Pancreas (tissue), 10 donors: ENCODE measurements at regions not wholly inside any gene's neighbourhood (a gene's known extent, or its start where the extent isn't known, plus 50 kb on each side); places are given as distances from the start of the nearest gene placed in this dataset.

Experiments used
- ATAC-seq, 4 donors: fragments of 200-7000 bp; cut with Tn5 transposase; one replicate each; pipeline versions ENCODE4 v1.8.0 to v1.9.1; 2020; ENCODE audit warnings: mild to moderate bottlenecking in 4 of 4, moderate library complexity in 4 of 4
- DNase-seq, 6 donors: peaks; one replicate each; pipeline ENCODE4 v3.0.0-alpha.2; 2020
- FAIRE-seq: peaks from 2 replicates; lab custom pipeline; 2012; peaks lifted over from hg19 to GRCh38; lab: Jason Lieb, UNC
- H3K27ac ChIP-seq, 4 donors: fragments of 200-600 bp; sonication (generic); 1 replicate in 3 of 4; 2 replicates in 1 of 4; pipeline versions ENCODE4 v1.5.0 to v1.8.0; 2020
- H3K27me3 ChIP-seq, 4 donors: fragments of 200-600 bp; one replicate each; pipeline ENCODE4 v1.8.0; 2021
- H3K36me3 ChIP-seq, 3 donors: fragments of 200-600 bp; sonication (generic) in 1 of 3; one replicate each; pipeline versions ENCODE4 v1.5.0 to v1.8.0; 2020 to 2021
- H3K4me1 ChIP-seq, 3 donors: fragments of 200-600 bp; one replicate each; pipeline ENCODE4 v1.8.0; 2021
- H3K4me3 ChIP-seq, 4 donors: fragments of 200-600 bp; sonication (generic) in 2 of 4; one replicate each; pipeline versions ENCODE4 v1.5.0 to v1.8.0; 2020 to 2021
- H3K9me3 ChIP-seq, 4 donors: fragments of 200-600 bp; one replicate each; pipeline ENCODE4 v1.8.0; 2021
- WGBS, 2 donors: extraction: QIAGEN DNeasy Blood & Tissue Kit; methylation state at CpG; one replicate each; pipeline ENCODE4 v1.1.7; 2013; 5-methylcytosine and 5-hydroxymethylcytosine counted together
- intact Hi-C, 3 donors: fragments of 100-400 bp; cut with DNase I; formaldehyde crosslinking; loops; one replicate each; pipeline versions ENCODE4 v1.11.1 to v1.14.2; 2022
- TF ChIP-seq, protein P1 (sequence below), 4 donors: fragments of 200-600 bp; sonication (generic) in 3 of 4; IDR thresholded peaks; one replicate each; pipeline versions ENCODE4 v1.5.0 to v1.8.0; 2021; ENCODE audit warnings: antibody characterized with exemption in 4 of 4
- donor health status: healthy with polysubstance abuse.
- donor health status: DM: no; HTN: no; CAD: no; lungs with moderate emphysema.
- donor health status: DM: no; HTN: no; CAD: no.
- donor health status: control.
- donor health status: control.
- donor health status: Bipolar disorder and iron deficiency.
- donor health status: DM: yes; HTN: yes; CAD: no.
- donor health status: DM: no; HTN: no; CAD: no.
- donor health status: DM: no; HTN: no; CAD: no.
- donor health status: DM: yes; HTN: yes; CAD: no.

DNA sequence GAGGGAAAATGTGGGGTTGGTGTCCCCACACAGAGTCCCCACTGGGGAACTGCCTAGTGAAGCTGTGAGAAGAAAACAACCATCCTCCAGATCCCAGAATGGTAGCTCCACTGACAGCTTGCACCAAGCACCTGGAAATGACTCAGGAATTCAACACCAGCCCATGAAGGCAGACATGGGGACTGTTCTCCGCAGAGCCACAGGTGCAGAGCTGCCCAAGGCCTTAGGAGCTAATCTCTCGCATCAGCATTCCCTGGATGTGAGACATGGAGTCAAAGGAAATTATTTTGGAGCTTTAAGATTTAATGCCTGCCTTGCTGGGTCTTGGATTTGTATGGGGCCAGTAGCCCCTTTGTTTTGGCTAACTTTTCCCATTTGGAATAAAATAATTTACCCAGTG is 367.9 kb downstream of the FAM133A start:
- H3K4me1 ChIP-seq, result no peaks in the 10 kb centered on the region
- H3K27me3 ChIP-seq, result peaks cover 0 to 5% (median 0%) of the 10 kb centered on the region in 4 donors
- H3K9me3 ChIP-seq, result no peaks in the 10 kb centered on the region
- WGBS, 2 donors, result 90 to 98% methylated on average over 2 of the region's 2 CpGs
- intact Hi-C loops, result no loop called here
- no peak overlapping the region for H3K27ac ChIP-seq
- H3K36me3 ChIP-seq, result no peaks in the 10 kb centered on the region
- no peak overlapping the region for H3K4me3 ChIP-seq
- no peak for ATAC-seq
- no peak for DNase-seq
- TF ChIP-seq, protein P1, sequence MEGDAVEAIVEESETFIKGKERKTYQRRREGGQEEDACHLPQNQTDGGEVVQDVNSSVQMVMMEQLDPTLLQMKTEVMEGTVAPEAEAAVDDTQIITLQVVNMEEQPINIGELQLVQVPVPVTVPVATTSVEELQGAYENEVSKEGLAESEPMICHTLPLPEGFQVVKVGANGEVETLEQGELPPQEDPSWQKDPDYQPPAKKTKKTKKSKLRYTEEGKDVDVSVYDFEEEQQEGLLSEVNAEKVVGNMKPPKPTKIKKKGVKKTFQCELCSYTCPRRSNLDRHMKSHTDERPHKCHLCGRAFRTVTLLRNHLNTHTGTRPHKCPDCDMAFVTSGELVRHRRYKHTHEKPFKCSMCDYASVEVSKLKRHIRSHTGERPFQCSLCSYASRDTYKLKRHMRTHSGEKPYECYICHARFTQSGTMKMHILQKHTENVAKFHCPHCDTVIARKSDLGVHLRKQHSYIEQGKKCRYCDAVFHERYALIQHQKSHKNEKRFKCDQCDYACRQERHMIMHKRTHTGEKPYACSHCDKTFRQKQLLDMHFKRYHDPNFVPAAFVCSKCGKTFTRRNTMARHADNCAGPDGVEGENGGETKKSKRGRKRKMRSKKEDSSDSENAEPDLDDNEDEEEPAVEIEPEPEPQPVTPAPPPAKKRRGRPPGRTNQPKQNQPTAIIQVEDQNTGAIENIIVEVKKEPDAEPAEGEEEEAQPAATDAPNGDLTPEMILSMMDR (IDR thresholded peaks at IDR 0.05), result no peak
- FAIRE-seq, result no peak

DNA sequence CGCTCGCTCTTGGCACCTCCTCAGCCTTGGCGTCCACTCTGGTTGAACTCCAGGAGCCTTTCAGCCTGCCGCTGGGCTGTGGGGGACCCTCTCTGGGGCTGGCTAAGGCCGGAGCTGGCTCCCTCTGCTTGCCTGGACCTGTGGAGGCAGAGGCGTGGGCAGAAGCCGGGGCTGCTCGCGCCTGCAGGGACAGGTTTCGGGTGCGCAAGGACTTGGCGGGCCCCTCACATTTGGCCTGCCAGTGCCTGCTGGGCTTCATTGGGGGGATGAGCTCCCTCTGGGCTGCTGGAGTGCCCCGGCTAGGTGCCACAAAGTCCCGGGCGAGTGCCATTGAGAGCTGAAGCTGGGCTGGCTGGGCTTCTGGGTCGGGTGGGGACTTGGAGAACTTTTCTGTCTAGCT is 371.7 kb downstream of the FAM133A start:
- Histone ChIP-seq H3K27ac (no peak overlapping the region), H3K36me3 (no peaks in the 10 kb centered on the region), H3K4me3 (no peak overlapping the region), H3K27me3 (peaks cover 0 to 9% (median 4%) of the 10 kb centered on the region in 4 donors), H3K9me3 (no peaks in the 10 kb centered on the region), H3K4me1 (no peaks in the 10 kb centered on the region)
- TF ChIP-seq, protein P1 (IDR thresholded peaks at IDR 0.05), result no peak
- no peak for ATAC-seq
- intact Hi-C loops, result no loop called here
- DNase-seq, result peak in 1 of 6 donors; percentile 69
- WGBS, 2 donors, result 79% methylated on average over 16 of the region's 16 CpGs
- no peak for FAIRE-seq

DNA sequence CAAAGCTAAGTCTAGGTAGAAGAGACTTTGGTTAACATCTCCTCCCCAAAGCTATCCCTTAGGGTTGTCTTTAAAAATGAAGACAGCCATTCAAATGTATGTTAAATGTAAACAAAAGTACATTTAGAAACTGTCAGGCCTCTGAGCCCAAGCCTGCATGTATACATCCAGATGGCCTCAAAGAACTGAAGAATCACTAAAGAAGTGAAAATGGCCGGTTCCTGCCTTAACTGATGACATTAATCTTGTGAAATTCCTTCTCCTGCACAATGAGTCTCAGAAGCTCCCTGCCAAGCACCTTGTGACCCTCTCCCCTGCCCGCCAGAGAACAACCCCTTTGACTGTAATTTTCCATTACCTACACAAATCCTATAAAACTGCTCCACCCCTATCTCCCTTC is 377.9 kb downstream of the FAM133A start:
- 47 to 76% methylated on average over 2 of the region's 2 CpGs for WGBS, 2 donors
- H3K9me3 ChIP-seq, result no peaks in the 10 kb centered on the region
- TF ChIP-seq, protein P1 (IDR thresholded peaks at IDR 0.05), result no peak
- H3K27me3 ChIP-seq, result peaks cover 0 to 10% (median 4%) of the 10 kb centered on the region in 4 donors
- DNase-seq (no peak), FAIRE-seq (no peak), ATAC-seq (no peak)
- H3K27ac ChIP-seq, result no peak overlapping the region
- no peak overlapping the region for H3K4me3 ChIP-seq
- intact Hi-C loops, result no loop called here
- H3K36me3 ChIP-seq, result no peaks in the 10 kb centered on the region
- H3K4me1 ChIP-seq, result no peaks in the 10 kb centered on the region

DNA sequence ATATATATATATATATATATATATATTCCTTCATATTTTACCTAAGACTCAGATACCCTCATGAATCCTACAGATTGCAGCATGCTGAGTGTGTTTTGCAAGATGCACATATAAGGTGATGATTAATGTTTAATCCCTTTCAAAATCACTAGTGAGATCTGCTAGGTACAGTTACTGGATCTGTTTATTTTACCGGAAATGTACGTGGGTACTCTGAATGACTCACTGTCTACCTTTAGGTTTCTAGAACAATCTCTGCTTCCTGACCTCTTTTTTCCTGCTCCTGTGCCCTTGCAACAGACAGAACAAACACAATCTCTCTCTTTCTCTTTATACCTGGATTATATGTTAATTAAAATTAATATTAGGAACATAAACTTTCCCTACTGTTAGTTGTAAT is 379.6 kb downstream of the FAM133A start:
- 19 to 48% methylated on average over 2 of the region's 2 CpGs for WGBS, 2 donors
- intact Hi-C loops, result no loop called here
- no peak overlapping the region for H3K4me3 ChIP-seq
- no peaks in the 10 kb centered on the region for H3K4me1 ChIP-seq
- no peaks in the 10 kb centered on the region for H3K9me3 ChIP-seq
- TF ChIP-seq, protein P1 (IDR thresholded peaks at IDR 0.05), result no peak
- peaks cover 0 to 7% (median 2%) of the 10 kb centered on the region in 4 donors for H3K27me3 ChIP-seq
- H3K27ac ChIP-seq, result no peak overlapping the region
- FAIRE-seq, result no peak
- ATAC-seq, result peak in 2 of 4 donors; percentile 55 to 81
- DNase-seq, result no peak
- H3K36me3 ChIP-seq, result no peaks in the 10 kb centered on the region

DNA sequence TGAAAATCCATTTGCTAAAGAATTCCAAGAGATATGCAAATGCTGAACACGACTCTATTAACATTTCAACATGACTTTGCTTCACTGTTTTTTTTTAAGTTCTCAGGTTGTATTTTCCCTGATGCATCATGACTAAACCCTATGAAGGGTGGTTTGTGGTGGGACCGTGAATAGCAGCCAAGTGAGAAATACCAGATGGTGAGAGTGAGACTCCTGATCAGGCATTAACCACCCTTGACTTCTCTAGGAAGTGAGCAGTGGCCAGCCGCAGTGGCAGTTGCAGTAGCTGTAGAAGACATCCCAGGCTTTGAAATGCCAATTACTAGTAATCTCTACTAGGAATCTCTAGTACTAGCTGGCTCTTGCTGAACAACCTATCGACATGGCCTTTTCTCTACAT is 383.4 kb downstream of the FAM133A start:
- Histone ChIP-seq H3K4me1 (no peaks in the 10 kb centered on the region), H3K4me3 (no peak overlapping the region), H3K27ac (no peak overlapping the region), H3K36me3 (no peaks in the 10 kb centered on the region), H3K9me3 (no peaks in the 10 kb centered on the region), H3K27me3 (peaks cover 0 to 7% (median 0%) of the 10 kb centered on the region in 4 donors)
- no peak for FAIRE-seq
- intact Hi-C loops, result no loop called here
- TF ChIP-seq, protein P1 (IDR thresholded peaks at IDR 0.05), result no peak
- no peak for ATAC-seq
- 55 to 66% methylated on average over 4 of the region's 4 CpGs for WGBS, 2 donors
- no peak for DNase-seq
